ENCODE measurements at regions not wholly inside any gene's neighbourhood (a gene's known extent, or its start where the extent isn't known, plus 50 kb on each side); places are given as distances from the start of the nearest gene placed in this dataset.
"Not testable (repeated sequence)": the region's sequence is repeated elsewhere in the genome, so short reads cannot be mapped to it uniquely, and the experiment has no call there.

- no peaks in the 10 kb centered on the region for H3K36me3 ChIP-seq (replicated peaks in 1 of 2; ENCODE audit: control insufficient read depth in 1 of 2, insufficient read depth in 2 of 2, low read length in 1 of 2)
- H3K4me3 ChIP-seq (ENCODE audit: low read depth in 2 of 2, low read length in 1 of 2): no peak overlapping the region
- no peak overlapping the region for H2AFZ ChIP-seq (ENCODE audit: low read depth)
- H3K4me2 ChIP-seq: no peak overlapping the region
- no peaks in the 10 kb centered on the region for H3K9me3 ChIP-seq
- no peaks in the 10 kb centered on the region for H3K9me2 ChIP-seq
- H3F3A ChIP-seq (replicated peaks; ENCODE audit: insufficient read depth): no peaks in the 10 kb centered on the region
- H3K27ac ChIP-seq (ENCODE audit: low read depth in 2 of 2, low read length in 1 of 2): no peak overlapping the region
- H3K9ac ChIP-seq: no peak overlapping the region
- H4K20me1 ChIP-seq (ENCODE audit: insufficient read depth): no peaks in the 10 kb centered on the region
- DNase-seq: no peak
- no peaks in the 10 kb centered on the region for H3K27me3 ChIP-seq (ENCODE audit: insufficient read depth)
- no peak for TF ChIP-seq CTCF (IDR thresholded peaks at IDR 0.05)
- TF ChIP-seq POLR2AphosphoS5 (IDR thresholded peaks at IDR 0.05; ENCODE audit: low read depth, low read length): no peak
- TF ChIP-seq EP300 (IDR thresholded peaks at IDR 0.05; ENCODE audit: borderline replicate concordance in 1 of 2, low read depth in 1 of 2, low read length in 1 of 2): no peak
- TF ChIP-seq GABPA (IDR thresholded peaks at IDR 0.05; ENCODE audit: low read depth): no peak
- no peak for TF ChIP-seq USF2 (IDR thresholded peaks at IDR 0.05; ENCODE audit: borderline replicate concordance, low read depth, low read length)
- no peaks in the 10 kb centered on the region for H3K79me2 ChIP-seq (ENCODE audit: insufficient read depth)
- H3K4me1 ChIP-seq (ENCODE audit: control insufficient read depth in 1 of 2, insufficient read depth in 2 of 2, low read depth in 1 of 2, low read length in 1 of 2): no peaks in the 10 kb centered on the region
- ChIA-PET CTCF (interaction anchor here (1.0 kb wide), 1 partner anchor 66 kb away, joined by 4 read pairs; no protein-coding TSS in a partner anchor), POLR2A (no interaction called here)
- 55% methylated on average over 9 of the region's 9 CpGs for WGBS (ENCODE audit: low lambda C conversion rate)
Measured at GRCh38 chr15:91368611-91369010, 268.6 kb downstream of the SV2B start.

DNA sequence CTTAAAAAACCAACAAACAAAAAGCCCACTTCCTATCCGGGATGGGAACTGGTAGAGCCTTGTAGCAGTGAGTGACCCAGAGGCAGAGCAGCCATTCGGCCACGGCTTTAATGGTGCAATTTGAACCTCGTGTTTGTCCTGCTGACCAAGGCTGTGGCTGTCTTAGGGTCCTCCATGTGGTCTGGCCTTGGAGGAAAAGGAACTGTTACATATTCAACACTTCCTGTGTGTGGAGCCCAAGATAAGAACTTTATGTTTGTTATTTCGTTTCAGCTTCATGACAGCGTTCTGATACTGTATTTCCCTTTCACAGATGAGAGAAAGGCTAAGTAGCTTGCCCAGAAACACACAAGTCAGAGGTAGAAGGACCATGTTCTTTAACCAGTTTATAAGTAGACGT is 269.8 kb downstream of the SV2B start:
- Histone ChIP-seq H3K9ac (no peak overlapping the region), H3K9me3 (no peaks in the 10 kb centered on the region), H3K79me2 (ENCODE audit: insufficient read depth) (no peaks in the 10 kb centered on the region), H3K4me1 (ENCODE audit: control insufficient read depth in 1 of 2, insufficient read depth in 2 of 2, low read depth in 1 of 2, low read length in 1 of 2) (no peaks in the 10 kb centered on the region), H3K27me3 (ENCODE audit: insufficient read depth) (no peaks in the 10 kb centered on the region), H3F3A (replicated peaks; ENCODE audit: insufficient read depth) (no peaks in the 10 kb centered on the region), H3K4me2 (no peak overlapping the region), H3K36me3 (replicated peaks in 1 of 2; ENCODE audit: control insufficient read depth in 1 of 2, insufficient read depth in 2 of 2, low read length in 1 of 2) (no peaks in the 10 kb centered on the region), H3K9me2 (no peaks in the 10 kb centered on the region), H2AFZ (ENCODE audit: low read depth) (no peak overlapping the region), H4K20me1 (ENCODE audit: insufficient read depth) (no peaks in the 10 kb centered on the region), H3K4me3 (ENCODE audit: low read depth in 2 of 2, low read length in 1 of 2) (no peak overlapping the region), H3K27ac (ENCODE audit: low read depth in 2 of 2, low read length in 1 of 2) (no peak overlapping the region)
- no peak for DNase-seq
- WGBS (ENCODE audit: low lambda C conversion rate): 50% methylated on average over 7 of the region's 7 CpGs
- TF ChIP-seq YY1 (IDR thresholded peaks at IDR 0.05; ENCODE audit: low read depth): no peak
- TF ChIP-seq EP300 (IDR thresholded peaks at IDR 0.05; ENCODE audit: borderline replicate concordance in 1 of 2, low read depth in 1 of 2, low read length in 1 of 2): no peak
- TF ChIP-seq FOXJ3 (CRISPR knock-in tag; IDR thresholded peaks at IDR 0.05): no peak
- TF ChIP-seq GABPA (IDR thresholded peaks at IDR 0.05; ENCODE audit: low read depth): no peak
- no peak for TF ChIP-seq CTCF (IDR thresholded peaks at IDR 0.05)
- TF ChIP-seq, protein P1, sequence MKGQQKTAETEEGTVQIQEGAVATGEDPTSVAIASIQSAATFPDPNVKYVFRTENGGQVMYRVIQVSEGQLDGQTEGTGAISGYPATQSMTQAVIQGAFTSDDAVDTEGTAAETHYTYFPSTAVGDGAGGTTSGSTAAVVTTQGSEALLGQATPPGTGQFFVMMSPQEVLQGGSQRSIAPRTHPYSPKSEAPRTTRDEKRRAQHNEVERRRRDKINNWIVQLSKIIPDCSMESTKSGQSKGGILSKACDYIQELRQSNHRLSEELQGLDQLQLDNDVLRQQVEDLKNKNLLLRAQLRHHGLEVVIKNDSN (IDR thresholded peaks at IDR 0.05; ENCODE audit: borderline replicate concordance, low read depth): no peak
- TF ChIP-seq MXI1 (IDR thresholded peaks at IDR 0.05; ENCODE audit: low read depth, low read length): no peak
- no peak for TF ChIP-seq EZH2phosphoT487 (IDR thresholded peaks at IDR 0.05; ENCODE audit: borderline replicate concordance, low read depth)
- TF ChIP-seq SMC3 (IDR thresholded peaks at IDR 0.05; ENCODE audit: low read depth, low read length): no peak
- no peak for TF ChIP-seq FOSL2 (IDR thresholded peaks at IDR 0.05; ENCODE audit: borderline replicate concordance, low read depth)
- no peak for TF ChIP-seq NFIC (IDR thresholded peaks at IDR 0.05; ENCODE audit: borderline replicate concordance)
- ChIA-PET CTCF (interaction anchor here (1.2 kb wide), 1 partner anchor 15 kb away, joined by 3 read pairs; no protein-coding TSS in a partner anchor), POLR2A (no interaction called here)

DNA sequence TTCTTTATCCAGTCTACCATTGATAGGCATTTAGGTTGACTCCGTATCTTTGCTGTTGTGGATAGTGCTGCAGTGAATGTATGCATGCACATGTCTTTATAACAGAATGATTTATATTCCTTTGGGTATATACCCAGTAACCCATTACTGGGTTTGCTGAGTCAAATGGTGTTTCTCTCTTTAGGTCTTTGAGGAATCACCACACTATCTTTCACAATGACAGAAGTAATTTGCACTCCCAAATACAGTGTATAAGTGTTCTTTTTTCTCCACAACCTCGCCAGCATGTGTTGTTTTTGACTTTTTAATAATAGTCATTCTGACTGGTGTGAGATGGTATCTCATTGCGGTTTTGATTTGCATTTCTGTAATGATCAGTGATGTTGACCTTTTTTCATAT is 271.3 kb downstream of the SV2B start:
- H3K27ac ChIP-seq (ENCODE audit: low read depth in 2 of 2, low read length in 1 of 2); H3K4me2 ChIP-seq; POLR2A ChIA-PET; H3K4me3 ChIP-seq (ENCODE audit: low read depth in 2 of 2, low read length in 1 of 2); DNase-seq; H3K4me1 ChIP-seq (ENCODE audit: control insufficient read depth in 1 of 2, insufficient read depth in 2 of 2, low read depth in 1 of 2, low read length in 1 of 2); H3K9me2 ChIP-seq; H3F3A ChIP-seq (replicated peaks; ENCODE audit: insufficient read depth); H2AFZ ChIP-seq (ENCODE audit: low read depth); H3K9me3 ChIP-seq; H4K20me1 ChIP-seq (ENCODE audit: insufficient read depth); H3K79me2 ChIP-seq (ENCODE audit: insufficient read depth); H3K9ac ChIP-seq; H3K36me3 ChIP-seq (replicated peaks in 1 of 2; ENCODE audit: control insufficient read depth in 1 of 2, insufficient read depth in 2 of 2, low read length in 1 of 2); CTCF ChIA-PET; H3K27me3 ChIP-seq (ENCODE audit: insufficient read depth): not testable (repeated sequence)
- 40% methylated on average over 3 of the region's 3 CpGs for WGBS (ENCODE audit: low lambda C conversion rate)
